Activated gamma-delta T cell treated with Interleukin-2 at 50 U/mL for 16 hours (primary cell): ENCODE measurements at regions not wholly inside any gene's neighbourhood (a gene's known extent, or its start where the extent isn't known, plus 50 kb on each side); places are given as distances from the start of the nearest gene placed in this dataset.

ENCODE experiments used
- DNase-seq: peaks from one replicate; pipeline ENCODE4 v3.0.0-alpha.2; 2020

- no peak for DNase-seq
These were observed 238.7 kb upstream of the SALL3 start for GRCh38 chr18:78740876-78741275.

DNA sequence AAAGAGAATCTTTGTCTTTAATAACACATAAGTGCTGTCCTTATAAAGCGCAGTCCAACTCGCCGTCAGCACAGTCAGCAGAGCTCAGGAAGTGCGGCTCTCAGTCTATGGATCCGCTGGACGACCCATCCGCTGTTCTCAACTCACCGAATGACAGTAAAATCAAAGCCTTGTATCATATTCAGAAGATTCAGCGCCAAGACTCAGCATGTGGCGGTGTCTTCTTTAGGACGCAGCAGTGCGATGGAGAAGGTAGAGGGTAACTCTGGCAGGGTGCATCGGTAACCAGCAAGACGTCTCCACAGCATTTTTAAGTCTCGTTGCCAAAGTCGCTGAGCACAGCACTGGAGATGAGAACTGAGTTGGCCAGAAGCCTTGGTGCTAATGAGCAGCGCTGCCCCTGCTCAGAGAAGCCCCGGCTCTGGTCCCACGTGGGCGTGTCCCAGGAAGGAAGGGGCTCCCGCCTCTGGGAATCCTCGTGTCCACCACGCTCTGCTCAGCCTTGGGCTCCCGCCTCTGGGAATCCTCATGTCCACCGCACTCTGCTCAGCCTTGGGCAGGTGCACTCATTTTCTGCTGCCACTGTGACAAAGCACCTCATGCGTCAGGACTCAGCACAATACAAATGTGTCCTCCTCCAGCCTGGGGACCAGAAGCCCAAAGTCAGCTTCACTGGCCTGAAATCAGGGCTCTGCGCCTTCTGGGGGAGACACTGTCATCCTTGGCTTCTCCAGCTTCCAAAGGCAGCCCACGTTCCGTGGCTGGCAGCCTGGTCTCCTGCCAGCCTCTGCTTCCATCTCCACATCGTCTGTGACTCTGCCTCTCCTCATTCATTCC, 238.0 kb upstream of the SALL3 start:
- no peak for DNase-seq

DNA sequence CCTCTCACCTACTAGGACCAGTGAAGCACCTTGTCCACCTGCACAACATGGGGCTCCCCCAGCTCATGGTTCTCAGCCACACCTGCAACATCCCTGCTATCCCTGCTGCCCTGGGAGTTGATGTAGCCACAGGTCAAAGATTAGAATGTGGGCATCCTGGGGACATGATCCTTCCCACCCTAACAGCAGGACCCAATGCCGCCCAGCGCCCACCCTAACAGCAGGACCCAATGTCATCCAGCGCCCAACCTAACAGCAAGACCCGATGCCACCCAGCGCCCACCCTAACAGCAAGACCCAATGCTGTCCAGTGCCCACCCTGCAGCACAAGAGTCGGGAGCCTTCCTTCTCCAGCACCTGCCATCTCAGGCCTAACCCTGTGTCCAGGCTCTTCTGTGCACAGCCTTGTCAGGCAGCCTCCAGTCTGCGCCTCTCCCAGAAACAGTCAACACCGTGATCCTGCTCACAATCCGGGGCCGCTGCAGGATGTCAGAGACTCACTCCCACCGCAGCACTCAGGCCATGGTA, 237.3 kb upstream of the SALL3 start:
- DNase-seq, result no peak

DNA sequence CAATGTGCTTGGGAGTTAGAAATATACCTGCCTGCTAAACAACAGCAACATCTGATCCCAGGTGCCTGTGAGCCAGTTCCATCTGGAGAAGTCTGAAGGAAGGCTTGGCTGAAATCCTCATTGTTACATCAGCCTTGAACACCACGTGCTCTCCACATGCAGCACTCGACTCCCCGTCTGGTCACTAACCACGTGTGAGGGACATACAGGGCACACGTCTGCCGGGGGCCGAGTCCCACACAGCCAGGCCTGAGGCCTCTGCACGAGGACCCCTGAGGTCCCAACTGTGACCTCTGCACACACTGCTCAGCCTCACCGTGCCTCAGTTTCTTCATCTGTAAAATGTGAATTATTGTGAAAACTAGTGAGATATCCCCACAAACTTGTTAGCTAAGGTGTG, 236.5 kb upstream of the SALL3 start:
- DNase-seq, result no peak

- no peak for DNase-seq
These were observed 228.0 kb upstream of the SALL3 start for GRCh38 chr18:78751664-78752063.

GRCh38 chr18:78753240-78753639, 226.4 kb upstream of the SALL3 start:
- no peak for DNase-seq

- no peak for DNase-seq
These were observed 225.1 kb upstream of the SALL3 start for GRCh38 chr18:78754311-78755043.

- DNase-seq, result no peak
These were observed 222.6 kb upstream of the SALL3 start for GRCh38 chr18:78757014-78757413.

- no peak for DNase-seq
These were observed 221.1 kb upstream of the SALL3 start for GRCh38 chr18:78758496-78758895.

DNA sequence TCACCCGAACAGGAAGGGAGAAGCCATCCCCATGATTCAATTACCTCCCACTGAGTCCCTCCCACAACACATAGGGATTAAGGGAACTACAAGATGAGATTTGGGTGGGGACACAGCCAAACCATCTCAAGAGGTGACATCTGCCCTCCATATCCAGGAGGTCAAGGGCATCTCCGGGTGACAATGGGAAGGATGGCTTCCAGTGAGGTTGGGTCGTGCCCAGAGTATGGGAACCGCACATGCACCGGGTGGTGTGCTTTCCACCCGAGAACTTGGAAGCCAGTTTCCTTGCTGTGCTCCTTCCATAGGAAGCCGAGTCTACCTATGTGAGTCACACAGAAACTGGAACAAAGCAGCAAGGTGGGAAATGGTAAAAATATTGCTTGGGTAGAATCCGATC, 216.9 kb upstream of the SALL3 start:
- no peak for DNase-seq

GRCh38 chr18:78764544-78764943, 215.1 kb upstream of the SALL3 start:
- no peak for DNase-seq

GRCh38 chr18:78765142-78765541, 214.5 kb upstream of the SALL3 start:
- DNase-seq, result no peak

DNA sequence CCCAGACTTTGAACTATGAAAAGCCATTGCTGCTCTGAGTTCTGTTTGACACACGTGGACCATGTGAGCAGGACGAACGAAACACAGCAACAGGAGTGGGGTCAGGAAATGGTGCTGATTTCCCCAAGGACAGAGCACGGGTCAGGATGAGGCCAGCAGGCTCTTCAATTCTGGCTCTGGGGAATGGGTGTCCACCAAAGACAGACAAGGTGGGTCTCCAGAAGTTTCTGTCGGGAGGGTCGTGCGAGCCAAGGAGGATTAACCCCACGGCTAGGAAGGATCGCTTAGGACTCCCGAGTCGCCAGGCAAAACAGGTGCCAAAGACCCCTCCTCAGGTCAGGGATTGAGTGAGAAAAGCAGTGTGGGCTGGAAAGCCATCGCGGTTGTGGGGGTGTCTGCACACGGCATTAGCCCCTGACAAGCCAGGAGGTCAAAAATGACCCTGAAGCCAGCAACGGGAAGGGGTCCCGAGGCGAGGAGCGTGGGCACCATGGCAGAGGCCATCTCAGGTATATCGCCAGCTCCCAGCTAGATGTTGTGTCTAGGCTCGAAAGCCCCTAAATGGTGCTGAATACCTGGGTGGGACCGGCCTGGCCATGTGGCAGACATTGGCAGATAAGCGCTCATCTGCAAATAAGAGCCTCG, 213.9 kb upstream of the SALL3 start:
- no peak for DNase-seq

DNA sequence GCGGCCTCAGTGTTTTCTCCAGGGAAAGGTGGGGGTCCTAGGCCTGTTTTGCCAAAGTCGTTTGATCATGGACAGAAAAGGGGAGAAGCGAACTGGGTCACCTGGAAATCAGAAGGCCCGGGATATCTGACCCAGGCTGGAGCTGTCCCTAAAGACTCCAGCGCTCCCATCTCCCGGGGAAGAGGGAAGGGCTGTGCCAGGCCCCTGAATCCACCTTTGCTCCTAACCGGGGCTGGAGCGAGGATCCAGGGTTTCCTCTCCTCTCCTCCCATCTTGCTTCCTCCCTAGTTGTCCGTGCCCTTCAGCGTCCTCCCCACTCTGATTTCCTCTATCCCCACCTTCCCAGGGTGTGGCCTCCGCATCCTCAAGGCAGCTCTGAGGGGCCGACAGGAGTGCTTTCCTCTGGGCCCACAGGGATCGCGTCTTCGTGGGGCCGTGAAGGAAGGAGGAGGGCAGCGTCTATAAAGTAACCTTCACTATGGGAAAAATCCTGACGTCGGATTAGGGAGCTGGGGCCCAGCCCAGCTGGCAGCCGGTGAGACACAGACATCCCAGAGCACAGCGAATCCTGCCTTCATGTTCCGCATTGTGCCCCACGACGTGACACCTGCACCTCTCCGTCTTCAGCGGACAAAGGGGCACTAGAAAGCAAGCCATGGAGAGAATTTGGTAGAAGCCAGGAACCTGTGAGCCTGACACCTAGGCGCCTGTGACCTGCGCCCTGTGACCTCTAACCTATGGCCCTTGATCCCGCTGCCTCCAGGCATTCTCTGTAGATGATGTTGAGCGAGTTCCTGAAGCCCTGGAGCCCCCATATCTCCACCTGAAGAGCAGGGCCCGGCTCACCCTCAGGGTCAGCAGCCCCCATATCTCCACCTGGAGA, 212.7 kb upstream of the SALL3 start:
- no peak for DNase-seq

DNA sequence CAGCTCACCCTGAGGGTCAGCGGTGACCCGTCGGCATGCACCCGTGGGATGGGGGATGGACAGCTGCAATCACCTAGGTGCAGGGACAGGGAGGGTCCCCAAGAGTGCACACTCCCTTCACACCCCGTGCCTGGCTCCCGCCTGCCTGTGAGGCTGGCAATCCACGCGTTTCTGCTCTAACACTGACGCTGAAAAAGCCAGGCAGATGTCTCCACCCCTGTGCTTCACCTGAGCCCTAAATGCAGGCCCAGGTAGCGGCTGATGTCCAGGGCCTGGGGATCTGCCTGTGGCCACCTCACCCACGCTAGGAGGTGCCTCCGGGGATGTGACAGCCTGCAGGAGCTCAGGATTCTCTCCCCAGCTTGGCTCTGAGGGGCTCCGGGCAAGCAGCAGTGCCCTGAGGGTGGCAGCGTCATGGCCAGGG, 212.0 kb upstream of the SALL3 start:
- DNase-seq, result no peak

DNA sequence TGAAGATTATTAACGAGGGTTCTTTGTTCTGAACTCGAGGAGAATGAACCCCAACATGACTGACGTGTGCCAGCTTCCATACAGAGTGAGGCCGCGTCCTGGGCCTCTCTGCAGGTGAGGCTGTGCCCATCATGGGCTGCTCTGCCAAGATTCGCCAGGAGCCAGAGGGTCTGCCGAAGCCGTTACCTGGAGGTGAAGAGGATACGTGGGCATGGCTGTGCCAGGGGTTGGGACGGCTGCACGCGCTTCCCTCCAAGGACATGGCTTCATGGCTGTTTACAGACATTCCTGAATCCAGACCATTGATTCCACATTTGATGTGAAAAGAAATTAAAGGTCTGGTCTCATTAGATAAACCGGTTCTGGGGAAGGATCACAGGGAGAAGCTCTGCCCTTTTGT, 211.4 kb upstream of the SALL3 start:
- DNase-seq, result no peak

- no peak for DNase-seq
These were observed 210.7 kb upstream of the SALL3 start for GRCh38 chr18:78768656-78769501.

GRCh38 chr18:78769502-78770105, 210.0 kb upstream of the SALL3 start:
- DNase-seq, result no peak

- no peak for DNase-seq
These were observed 209.3 kb upstream of the SALL3 start for GRCh38 chr18:78770139-78770822.

DNA sequence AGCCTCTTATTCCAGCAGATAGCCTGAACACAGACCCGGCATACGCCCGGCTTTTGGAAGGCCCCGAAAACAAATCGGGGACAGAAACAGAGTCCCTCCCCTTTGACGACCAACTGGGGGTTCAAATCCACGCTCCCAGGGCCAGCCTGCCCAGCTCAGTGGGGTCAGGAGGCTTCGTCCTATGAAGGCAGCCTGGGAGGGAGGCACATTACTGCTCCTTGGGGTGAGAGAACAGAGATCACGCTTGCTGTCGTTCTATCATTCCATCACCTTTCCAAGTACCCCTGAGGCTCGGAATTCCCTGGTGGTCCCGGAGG, 208.8 kb upstream of the SALL3 start:
- no peak for DNase-seq
